Stimulated activated memory B cell treated with anti-CD40 and anti-IgM and Interleukin-4, amounts not matched to agents 10 μg/mL and 1 μg/mL and 100 μg/mL, for 72 hours (primary cell): ENCODE measurements at regions not wholly inside any gene's neighbourhood (a gene's known extent, or its start where the extent isn't known, plus 50 kb on each side); places are given as distances from the start of the nearest gene placed in this dataset.

Experiments used
- ATAC-seq: fragments of 150-1000 bp; cut with Tn5 transposase; 2 replicates; pipeline ENCODE4 v1.10.0; 2021
- H3K27ac Mint-ChIP-seq: one replicate; pipeline ENCODE4 v1.8.0; 2022; ENCODE audit warnings: mild to moderate bottlenecking, mixed read lengths
- H3K27me3 Mint-ChIP-seq: one replicate; pipeline ENCODE4 v1.8.0; 2022; ENCODE audit warnings: mixed read lengths
- H3K36me3 Mint-ChIP-seq: one replicate; pipeline ENCODE4 v1.8.0; 2022; ENCODE audit warnings: mixed read lengths
- H3K4me1 Mint-ChIP-seq: one replicate; pipeline ENCODE4 v1.8.0; 2022; ENCODE audit warnings: mixed read lengths
- H3K4me3 Mint-ChIP-seq: one replicate; pipeline ENCODE4 v1.8.0; 2022; ENCODE audit warnings: mild to moderate bottlenecking, moderate library complexity, mixed read lengths
- H3K9me3 Mint-ChIP-seq: one replicate; pipeline ENCODE4 v1.8.0; 2022; ENCODE audit warnings: mixed read lengths

DNA sequence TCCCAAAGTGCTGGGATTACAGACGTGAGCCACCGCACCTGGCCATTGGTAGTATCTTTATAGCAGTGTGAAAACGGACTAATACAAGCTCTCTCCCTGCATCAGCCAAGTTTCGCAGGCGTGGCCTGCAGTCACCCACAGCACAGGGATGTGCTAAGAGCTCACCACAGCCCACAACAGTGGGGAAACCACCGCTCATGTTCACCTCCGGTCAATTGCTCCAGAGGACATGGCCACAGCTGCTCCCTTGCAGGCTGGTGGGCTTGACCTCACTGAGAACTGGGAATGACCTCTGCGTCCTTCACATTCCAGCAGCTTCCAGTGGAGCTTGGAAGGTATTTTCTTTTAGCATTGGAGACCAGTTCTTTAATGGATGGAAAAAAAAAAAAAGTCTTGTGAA, 156.4 kb downstream of the KCTD15 start:
- ATAC-seq = no peak
- peaks cover 9% of the 10 kb centered on the region for H3K27me3 Mint-ChIP-seq
- H3K4me3 Mint-ChIP-seq = no peak overlapping the region
- H3K36me3 Mint-ChIP-seq = no peaks in the 10 kb centered on the region
- H3K4me1 Mint-ChIP-seq = no peaks in the 10 kb centered on the region
- H3K27ac Mint-ChIP-seq = no peak overlapping the region
- peaks cover 4% of the 10 kb centered on the region for H3K9me3 Mint-ChIP-seq

DNA sequence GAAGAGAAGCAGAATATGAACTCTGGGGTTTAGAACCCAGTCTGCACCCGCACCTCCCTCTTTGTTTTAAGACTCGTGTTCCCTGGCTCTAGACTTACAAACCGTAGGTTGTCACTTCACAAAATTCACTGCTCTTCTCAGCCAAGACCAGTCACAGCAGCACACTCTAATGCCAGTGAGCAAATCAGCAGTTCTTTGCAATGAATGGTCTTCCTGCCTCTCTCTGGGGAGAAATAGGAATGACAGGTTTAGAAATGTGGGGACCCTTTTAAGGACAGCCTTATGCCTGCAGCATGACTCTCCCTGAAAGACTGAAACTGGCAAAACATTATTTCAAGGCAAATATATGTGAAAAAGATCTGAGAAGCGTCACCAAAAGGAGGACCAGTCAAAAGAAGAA, 156.9 kb downstream of the KCTD15 start:
- Mint-ChIP-seq H3K27ac (no peak overlapping the region), H3K4me3 (no peak overlapping the region), H3K27me3 (peaks cover 8% of the 10 kb centered on the region), H3K4me1 (no peaks in the 10 kb centered on the region), H3K9me3 (peaks cover 4% of the 10 kb centered on the region), H3K36me3 (no peaks in the 10 kb centered on the region)
- ATAC-seq = no peak

- ATAC-seq = no peak
- Mint-ChIP-seq H3K27ac (no peak overlapping the region), H3K4me1 (no peaks in the 10 kb centered on the region), H3K36me3 (no peaks in the 10 kb centered on the region), H3K9me3 (peaks cover 4% of the 10 kb centered on the region), H3K4me3 (no peak overlapping the region), H3K27me3 (no peaks in the 10 kb centered on the region)
Observed at GRCh38 chr19:33954686-33955085, 158.0 kb downstream of the KCTD15 start.

- ATAC-seq = no peak
- Mint-ChIP-seq H3K27ac (no peak overlapping the region), H3K27me3 (no peaks in the 10 kb centered on the region), H3K4me1 (no peaks in the 10 kb centered on the region), H3K36me3 (no peaks in the 10 kb centered on the region), H3K9me3 (peaks cover 4% of the 10 kb centered on the region), H3K4me3 (no peak overlapping the region)
Observed at GRCh38 chr19:33956941-33957340, 160.3 kb downstream of the KCTD15 start.

- no peak for ATAC-seq
- Mint-ChIP-seq H3K4me1 (no peaks in the 10 kb centered on the region), H3K27ac (no peak overlapping the region), H3K27me3 (no peaks in the 10 kb centered on the region), H3K36me3 (no peaks in the 10 kb centered on the region), H3K9me3 (peaks cover 10% of the 10 kb centered on the region), H3K4me3 (no peak overlapping the region)
Observed at GRCh38 chr19:33957804-33958203, 161.1 kb downstream of the KCTD15 start.

- Mint-ChIP-seq H3K9me3 (peaks cover 7% of the 10 kb centered on the region), H3K36me3 (no peaks in the 10 kb centered on the region), H3K27ac (no peak overlapping the region), H3K27me3 (no peaks in the 10 kb centered on the region), H3K4me1 (no peaks in the 10 kb centered on the region), H3K4me3 (no peak overlapping the region)
- no peak for ATAC-seq
Observed at GRCh38 chr19:33960566-33960965, 163.9 kb downstream of the KCTD15 start.

DNA sequence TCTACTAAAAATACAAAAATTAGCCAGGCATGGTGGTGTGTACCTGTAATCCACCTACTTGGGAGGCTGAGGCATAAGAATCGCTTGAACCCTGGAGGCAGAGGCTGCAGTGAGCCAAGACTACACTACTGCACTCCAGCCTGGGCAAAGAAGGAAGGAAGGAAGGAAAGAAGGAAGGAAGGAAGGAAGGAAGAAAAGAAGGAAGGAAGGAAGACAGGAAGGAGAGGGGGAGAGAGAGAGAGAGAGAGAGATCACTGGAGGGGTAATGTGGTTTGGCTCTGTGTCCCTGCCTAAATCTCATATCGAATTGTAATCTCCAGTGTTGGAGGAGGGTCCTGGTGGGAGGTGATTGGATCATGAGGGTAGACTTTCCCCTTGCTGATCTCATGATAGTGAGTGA, 165.5 kb downstream of the KCTD15 start:
- Mint-ChIP-seq H3K27ac (no peak overlapping the region), H3K4me1 (no peaks in the 10 kb centered on the region), H3K4me3 (no peak overlapping the region), H3K9me3 (peaks cover 12% of the 10 kb centered on the region), H3K36me3 (no peaks in the 10 kb centered on the region), H3K27me3 (no peaks in the 10 kb centered on the region)
- no peak for ATAC-seq

DNA sequence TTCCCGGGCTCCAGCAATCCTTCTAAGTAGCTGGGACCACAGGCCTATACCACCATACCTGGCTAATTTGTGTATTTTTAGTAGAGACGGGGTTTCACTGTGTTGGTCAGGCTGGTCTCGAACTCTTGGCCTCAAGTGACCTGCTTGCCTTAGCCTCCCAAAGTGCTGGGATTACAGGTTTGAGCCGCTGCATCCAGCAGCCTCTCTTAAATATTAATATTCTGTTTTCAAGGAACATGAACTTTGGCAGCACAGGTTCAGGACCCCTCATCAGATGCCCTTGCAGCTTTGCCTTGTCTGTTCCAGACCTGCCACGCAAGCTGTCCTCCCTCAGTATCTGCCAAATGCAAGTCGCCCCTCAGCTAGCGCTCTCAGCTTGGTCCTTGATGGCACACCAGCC, 166.8 kb downstream of the KCTD15 start:
- Mint-ChIP-seq H3K36me3 (no peaks in the 10 kb centered on the region), H3K4me3 (no peak overlapping the region), H3K4me1 (no peaks in the 10 kb centered on the region), H3K27me3 (no peaks in the 10 kb centered on the region), H3K9me3 (peaks cover 14% of the 10 kb centered on the region), H3K27ac (no peak overlapping the region)
- no peak for ATAC-seq

DNA sequence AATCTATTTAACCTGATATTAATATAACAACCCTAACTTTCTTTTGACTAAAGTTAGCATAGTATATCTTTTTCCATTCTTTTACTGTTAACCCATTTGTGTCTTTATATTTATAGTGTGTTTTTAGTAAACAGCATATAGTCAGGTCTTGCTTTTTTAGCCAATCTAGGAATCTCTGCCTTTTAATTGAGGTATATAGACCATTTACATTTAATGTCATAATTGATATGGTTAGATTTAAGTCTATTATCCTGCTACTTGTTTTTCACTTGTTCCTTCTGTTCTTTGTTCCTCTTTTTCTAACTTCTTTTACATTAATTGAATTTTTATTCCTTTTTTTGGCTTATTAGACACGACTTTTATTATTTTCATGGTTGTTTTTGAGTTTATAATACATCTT, 174.4 kb downstream of the KCTD15 start:
- Mint-ChIP-seq H3K4me3 (no peak overlapping the region), H3K9me3 (peaks cover 28% of the 10 kb centered on the region), H3K27me3 (peaks cover 8% of the 10 kb centered on the region), H3K4me1 (no peaks in the 10 kb centered on the region), H3K36me3 (no peaks in the 10 kb centered on the region), H3K27ac (no peak overlapping the region)
- ATAC-seq = no peak

GRCh38 chr19:33977756-33978685, 181.4 kb downstream of the KCTD15 start:
- ATAC-seq = no peak
- Mint-ChIP-seq H3K27ac (no peak overlapping the region), H3K4me1 (no peaks in the 10 kb centered on the region), H3K27me3 (peaks cover 4% of the 10 kb centered on the region), H3K4me3 (no peak overlapping the region), H3K9me3 (peaks cover 17% of the 10 kb centered on the region), H3K36me3 (no peaks in the 10 kb centered on the region)

DNA sequence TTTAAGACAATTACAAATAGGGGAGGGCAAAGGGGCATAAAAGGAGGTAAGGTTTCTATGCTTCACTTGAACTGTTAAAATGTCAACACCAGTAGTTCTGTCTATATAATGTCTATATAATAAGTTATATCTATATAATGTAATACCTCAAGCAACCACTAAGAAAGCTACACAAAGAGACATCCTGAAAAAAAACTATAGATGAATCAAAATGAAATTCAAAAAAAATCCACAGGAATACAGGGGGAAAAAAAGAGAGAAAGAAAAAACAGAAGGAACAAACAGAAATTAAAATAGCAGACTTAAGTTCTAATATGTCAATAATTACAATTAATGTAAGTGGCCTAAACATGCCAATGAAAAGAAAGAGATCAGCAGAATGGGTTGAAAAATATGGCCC, 186.0 kb downstream of the KCTD15 start:
- no peak for ATAC-seq
- Mint-ChIP-seq H3K9me3 (peaks cover 22% of the 10 kb centered on the region), H3K27me3 (no peaks in the 10 kb centered on the region), H3K4me1 (no peaks in the 10 kb centered on the region), H3K36me3 (peaks cover 5% of the 10 kb centered on the region), H3K27ac (no peak overlapping the region), H3K4me3 (no peak overlapping the region)

DNA sequence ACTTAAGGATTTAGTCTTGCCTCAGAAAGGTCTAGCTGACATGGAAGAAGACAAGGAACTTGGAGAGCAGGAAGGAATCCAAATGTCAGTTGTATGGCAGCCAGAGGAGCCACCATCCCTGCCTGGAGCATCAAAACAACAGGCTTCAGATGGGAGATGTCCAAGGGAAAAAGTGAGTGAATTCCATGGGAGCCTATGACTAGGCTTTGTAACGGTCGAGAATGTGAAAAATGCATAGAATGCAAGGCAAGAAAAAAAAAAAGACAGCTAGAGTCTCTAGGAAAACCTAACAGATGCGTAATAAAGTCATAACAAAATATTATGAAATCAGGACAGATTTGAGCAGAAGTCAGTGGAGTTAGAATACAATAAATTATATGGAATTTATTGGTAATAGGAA, 183.7 kb upstream of the LSM14A start:
- Mint-ChIP-seq H3K27me3 (peaks cover 25% of the 10 kb centered on the region), H3K4me1 (no peaks in the 10 kb centered on the region), H3K36me3 (peaks cover 6% of the 10 kb centered on the region), H3K4me3 (no peak overlapping the region), H3K27ac (no peak overlapping the region), H3K9me3 (peaks cover 31% of the 10 kb centered on the region)
- ATAC-seq = no peak

DNA sequence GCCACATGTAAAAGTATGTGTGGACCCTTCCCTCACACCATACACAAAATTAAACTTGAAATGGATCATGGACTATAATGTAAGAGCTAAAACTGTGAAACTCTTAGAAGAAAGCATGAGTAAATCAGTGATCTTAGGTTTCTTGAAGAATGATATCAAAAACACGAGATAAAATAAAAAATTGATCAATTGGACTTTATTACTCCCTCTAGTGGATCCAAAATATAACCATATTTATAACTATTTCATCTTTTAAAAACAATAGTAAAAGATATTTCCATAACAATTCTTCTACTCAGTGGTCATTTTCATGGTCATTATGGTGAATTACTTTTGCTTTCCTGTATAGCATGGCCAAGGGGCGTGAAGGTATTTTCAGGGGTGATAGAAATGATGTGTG, 174.6 kb upstream of the LSM14A start:
- peaks cover 9% of the 10 kb centered on the region for H3K9me3 Mint-ChIP-seq
- H3K27me3 Mint-ChIP-seq = peaks cover 34% of the 10 kb centered on the region
- H3K36me3 Mint-ChIP-seq = no peaks in the 10 kb centered on the region
- no peak overlapping the region for H3K27ac Mint-ChIP-seq
- no peaks in the 10 kb centered on the region for H3K4me1 Mint-ChIP-seq
- H3K4me3 Mint-ChIP-seq = no peak overlapping the region
- no peak for ATAC-seq

- H3K36me3 Mint-ChIP-seq = no peaks in the 10 kb centered on the region
- H3K4me1 Mint-ChIP-seq = no peaks in the 10 kb centered on the region
- peaks cover 6% of the 10 kb centered on the region for H3K9me3 Mint-ChIP-seq
- no peak overlapping the region for H3K4me3 Mint-ChIP-seq
- no peak for ATAC-seq
- H3K27me3 Mint-ChIP-seq = peaks cover 35% of the 10 kb centered on the region
- no peak overlapping the region for H3K27ac Mint-ChIP-seq
Observed at GRCh38 chr19:33998302-33998701, 174.0 kb upstream of the LSM14A start.

GRCh38 chr19:33998739-33999345, 173.5 kb upstream of the LSM14A start:
- no peak for ATAC-seq
- H3K9me3 Mint-ChIP-seq = peaks cover 5% of the 10 kb centered on the region
- H3K36me3 Mint-ChIP-seq = no peaks in the 10 kb centered on the region
- no peaks in the 10 kb centered on the region for H3K4me1 Mint-ChIP-seq
- no peak overlapping the region for H3K27ac Mint-ChIP-seq
- peaks cover 39% of the 10 kb centered on the region for H3K27me3 Mint-ChIP-seq
- H3K4me3 Mint-ChIP-seq = no peak overlapping the region

DNA sequence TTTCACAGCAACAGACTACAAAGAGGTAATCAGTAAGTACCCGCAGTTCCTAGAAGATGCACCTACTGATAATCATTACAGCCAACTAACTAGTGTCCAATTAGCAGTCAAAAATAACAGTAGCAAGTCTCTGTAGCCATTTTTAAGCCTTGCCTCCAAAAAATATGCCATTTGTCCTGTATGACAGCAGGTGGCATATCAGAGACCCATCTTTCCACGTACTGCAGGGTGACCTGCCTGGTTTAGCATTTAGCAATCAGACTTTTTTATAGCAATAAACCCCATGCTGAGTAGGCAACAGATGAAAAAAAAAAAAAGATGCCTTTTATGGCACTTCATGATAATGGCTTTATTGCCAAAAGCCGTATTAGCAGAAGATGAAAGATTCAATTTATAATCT, 155.3 kb upstream of the LSM14A start:
- Mint-ChIP-seq H3K27ac (no peak overlapping the region), H3K36me3 (no peaks in the 10 kb centered on the region), H3K4me3 (no peak overlapping the region), H3K4me1 (no peaks in the 10 kb centered on the region), H3K9me3 (peaks cover 12% of the 10 kb centered on the region), H3K27me3 (peaks cover 32% of the 10 kb centered on the region)
- ATAC-seq = no peak
